ENCODE measurements at regions not wholly inside any gene's neighbourhood (a gene's known extent, or its start where the extent isn't known, plus 50 kb on each side); places are given as distances from the start of the nearest gene placed in this dataset.

- no peak overlapping the region; the same call in 1 of the 2 replicates for H3K27ac ChIP-seq (ENCODE audit: extremely low read depth, low read depth, low read length)
- TF ChIP-seq KLF1 (tag by site-specific recombination; IDR thresholded peaks at IDR 0.05) (peak; percentile 31; the same call in 1 of the 2 replicates), IKZF3 (tag by site-specific recombination; IDR thresholded peaks at IDR 0.05) (0 out of 2 replicates have a peak, but pooled peaks have one; percentile 23), ZNF423 (tag by site-specific recombination; IDR thresholded peaks at IDR 0.05) (no peak), PATZ1 (tag by site-specific recombination; IDR thresholded peaks at IDR 0.05) (no peak), SP7 (tag by site-specific recombination; IDR thresholded peaks at IDR 0.05) (peak; percentile 24; the same call in 1 of the 2 replicates)
- H3K36me3 ChIP-seq (ENCODE audit: control insufficient read depth in 2 of 2, insufficient read depth in 1 of 2, low read length in 2 of 2): no peaks in the 10 kb centered on the region
- ChIA-PET POLR2A (no interaction called here), CTCF (interaction anchor here (1.2 kb wide), 1 partner anchor 24 kb away, joined by 8 read pairs; no protein-coding TSS in a partner anchor)
- no peaks in the 10 kb centered on the region for H3K9me3 ChIP-seq (ENCODE audit: control insufficient read depth, insufficient read depth, low read depth, low read length)
- peaks cover 19% of the 10 kb centered on the region for H3K4me1 ChIP-seq (ENCODE audit: control insufficient read depth, insufficient read depth, low read length)
- H3K4me3 ChIP-seq (ENCODE audit: low read depth, low read length): no peak overlapping the region
Measured at GRCh38 chr6:150710236-150710635, 110.6 kb downstream of the PLEKHG1 start.

- CTCF ChIA-PET: interaction anchor here (0.9 to 1.4 kb wide), 2 partner anchors 9 to 25 kb away, joined by 3 to 6 read pairs; no protein-coding TSS in a partner anchor
- H3K27ac ChIP-seq (ENCODE audit: extremely low read depth, low read depth, low read length): no peak overlapping the region
- TF ChIP-seq ZNF658 (tag by site-specific recombination; IDR thresholded peaks at IDR 0.05) (no peak), ZNF580 (tag by site-specific recombination; IDR thresholded peaks at IDR 0.05) (no peak), OSR2 (tag by site-specific recombination; IDR thresholded peaks at IDR 0.05) (no peak), ZNF549 (tag by site-specific recombination; IDR thresholded peaks at IDR 0.05) (no peak), REPIN1 (tag by site-specific recombination; IDR thresholded peaks at IDR 0.05; ENCODE audit: low read depth) (no peak), PRDM2 (tag by site-specific recombination; IDR thresholded peaks at IDR 0.05; ENCODE audit: borderline replicate concordance) (no peak), MZF1 (tag by site-specific recombination; IDR thresholded peaks at IDR 0.05; ENCODE audit: borderline replicate concordance) (no peak)
- POLR2A ChIA-PET: no interaction called here
- no peaks in the 10 kb centered on the region for H3K9me3 ChIP-seq (ENCODE audit: control insufficient read depth, insufficient read depth, low read depth, low read length)
- H3K4me1 ChIP-seq (ENCODE audit: control insufficient read depth, insufficient read depth, low read length): peaks cover 19% of the 10 kb centered on the region
- no peaks in the 10 kb centered on the region for H3K36me3 ChIP-seq (ENCODE audit: control insufficient read depth in 2 of 2, insufficient read depth in 1 of 2, low read length in 2 of 2)
- no peak overlapping the region for H3K4me3 ChIP-seq (ENCODE audit: low read depth, low read length)
Measured at GRCh38 chr6:150711061-150711460, 111.4 kb downstream of the PLEKHG1 start.
